ENCODE measurements at regions not wholly inside any gene's neighbourhood (a gene's known extent, or its start where the extent isn't known, plus 50 kb on each side); places are given as distances from the start of the nearest gene placed in this dataset.

- TF ChIP-seq SRSF1 (optimal IDR thresholded peaks at IDR 0.05; ENCODE audit: low read depth, low read length) = no peak
- TF ChIP-seq ZNF274 (CRISPR knock-in tag; IDR thresholded peaks at IDR 0.05) = no peak
- no peak for TF ChIP-seq CEBPB (IDR thresholded peaks at IDR 0.05; ENCODE audit: borderline replicate concordance, low read depth, low read length)
- TF ChIP-seq ELK4 (CRISPR knock-in tag; IDR thresholded peaks at IDR 0.05; ENCODE audit: borderline replicate concordance) = no peak
- no peak for TF ChIP-seq CREB1 (IDR thresholded peaks at IDR 0.05)
- no peak for TF ChIP-seq CREB1 (CRISPR knock-in tag; IDR thresholded peaks at IDR 0.05)
- no peak for TF ChIP-seq ARID3A (IDR thresholded peaks at IDR 0.05; ENCODE audit: low read depth, low read length)
- TF ChIP-seq ZNF263 (CRISPR knock-in tag; IDR thresholded peaks at IDR 0.05) = no peak
Measured at GRCh38 chr20:40913224-40914185, 115.1 kb upstream of the TOP1 start.
